ENCODE measurements at regions not wholly inside any gene's neighbourhood (a gene's known extent, or its start where the extent isn't known, plus 50 kb on each side); places are given as distances from the start of the nearest gene placed in this dataset.

GRCh38 chr11:104727768-104728167 is 170.5 kb downstream of the CASP12 start:
- TF ChIP-seq EZH2 (IDR thresholded peaks at IDR 0.05; ENCODE audit: low read length, unreplicated experiment) (no peak), CTCF (conservative IDR thresholded peaks at IDR 0.05; ENCODE audit: low read depth, low read length) (no peak)

Data from PC-3 (cell line).